ENCODE measurements at regions not wholly inside any gene's neighbourhood (a gene's known extent, or its start where the extent isn't known, plus 50 kb on each side); places are given as distances from the start of the nearest gene placed in this dataset.

DNA sequence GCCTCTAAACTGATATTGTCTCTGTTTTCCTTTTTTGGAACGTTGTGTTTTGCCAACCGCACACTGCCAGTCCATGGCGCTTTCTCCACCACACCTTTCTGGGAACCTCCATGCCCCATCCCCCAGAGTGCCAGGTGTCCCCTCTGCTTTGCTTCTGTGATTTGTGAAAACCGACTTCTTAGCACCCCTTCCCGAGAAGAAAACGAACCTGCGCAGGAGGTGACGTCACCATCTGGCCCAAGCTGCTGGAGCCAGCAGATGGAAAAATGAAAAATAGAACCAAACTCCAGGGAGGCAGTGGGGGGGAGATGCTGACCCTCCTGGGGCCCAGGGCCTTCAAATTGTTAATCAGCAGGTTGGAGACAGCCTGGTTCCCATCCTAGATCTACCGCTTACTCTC, 103.8 kb downstream of the HTR5A start:
- TF ChIP-seq, protein P1, sequence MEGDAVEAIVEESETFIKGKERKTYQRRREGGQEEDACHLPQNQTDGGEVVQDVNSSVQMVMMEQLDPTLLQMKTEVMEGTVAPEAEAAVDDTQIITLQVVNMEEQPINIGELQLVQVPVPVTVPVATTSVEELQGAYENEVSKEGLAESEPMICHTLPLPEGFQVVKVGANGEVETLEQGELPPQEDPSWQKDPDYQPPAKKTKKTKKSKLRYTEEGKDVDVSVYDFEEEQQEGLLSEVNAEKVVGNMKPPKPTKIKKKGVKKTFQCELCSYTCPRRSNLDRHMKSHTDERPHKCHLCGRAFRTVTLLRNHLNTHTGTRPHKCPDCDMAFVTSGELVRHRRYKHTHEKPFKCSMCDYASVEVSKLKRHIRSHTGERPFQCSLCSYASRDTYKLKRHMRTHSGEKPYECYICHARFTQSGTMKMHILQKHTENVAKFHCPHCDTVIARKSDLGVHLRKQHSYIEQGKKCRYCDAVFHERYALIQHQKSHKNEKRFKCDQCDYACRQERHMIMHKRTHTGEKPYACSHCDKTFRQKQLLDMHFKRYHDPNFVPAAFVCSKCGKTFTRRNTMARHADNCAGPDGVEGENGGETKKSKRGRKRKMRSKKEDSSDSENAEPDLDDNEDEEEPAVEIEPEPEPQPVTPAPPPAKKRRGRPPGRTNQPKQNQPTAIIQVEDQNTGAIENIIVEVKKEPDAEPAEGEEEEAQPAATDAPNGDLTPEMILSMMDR (IDR thresholded peaks at IDR 0.05; ENCODE audit: borderline replicate concordance, insufficient read depth, low read depth, low read length), result no peak
- H3K4me3 ChIP-seq (ENCODE audit: low read depth, low read length), result no peak overlapping the region

GRCh38 chr7:155178096-155178495, 108.0 kb downstream of the HTR5A start:
- no peak overlapping the region for H3K4me3 ChIP-seq (ENCODE audit: low read depth, low read length)
- TF ChIP-seq, protein P1 (IDR thresholded peaks at IDR 0.05; ENCODE audit: borderline replicate concordance, insufficient read depth, low read depth, low read length), result no peak

GRCh38 chr7:155181768-155182167, 111.6 kb downstream of the HTR5A start:
- TF ChIP-seq, protein P1 (IDR thresholded peaks at IDR 0.05; ENCODE audit: borderline replicate concordance, insufficient read depth, low read depth, low read length), result no peak
- no peak overlapping the region for H3K4me3 ChIP-seq (ENCODE audit: low read depth, low read length)

DNA sequence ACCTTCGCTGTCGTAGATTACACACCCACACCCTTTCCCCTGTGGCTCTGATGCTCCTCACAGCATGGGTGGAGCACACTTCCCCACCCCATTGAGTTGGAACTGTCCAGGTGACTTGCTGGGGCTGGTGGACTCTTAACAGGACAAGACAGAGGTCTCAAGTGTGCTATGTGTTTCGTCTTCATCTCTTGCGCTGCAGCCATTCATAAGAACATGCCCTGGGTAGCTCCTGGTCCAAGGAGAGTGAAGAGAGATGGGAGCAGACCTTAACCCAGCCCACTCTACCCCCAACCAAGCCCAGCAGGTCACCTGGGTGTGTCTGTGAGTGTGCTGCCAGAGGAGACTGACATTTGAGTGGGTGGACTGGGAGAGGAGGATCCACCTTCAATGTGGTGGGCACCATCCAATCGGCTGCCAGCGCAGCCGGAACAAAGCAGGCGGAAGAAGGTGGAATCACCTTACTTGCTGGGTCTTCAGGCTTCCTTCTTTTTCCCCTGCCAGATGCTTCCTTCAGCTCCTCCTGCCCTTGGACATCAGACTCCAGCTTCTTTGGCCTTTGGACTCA, 112.4 kb downstream of the HTR5A start:
- TF ChIP-seq, protein P1 (IDR thresholded peaks at IDR 0.05; ENCODE audit: borderline replicate concordance, insufficient read depth, low read depth, low read length), result no peak
- H3K4me3 ChIP-seq (ENCODE audit: low read depth, low read length), result no peak overlapping the region

DNA sequence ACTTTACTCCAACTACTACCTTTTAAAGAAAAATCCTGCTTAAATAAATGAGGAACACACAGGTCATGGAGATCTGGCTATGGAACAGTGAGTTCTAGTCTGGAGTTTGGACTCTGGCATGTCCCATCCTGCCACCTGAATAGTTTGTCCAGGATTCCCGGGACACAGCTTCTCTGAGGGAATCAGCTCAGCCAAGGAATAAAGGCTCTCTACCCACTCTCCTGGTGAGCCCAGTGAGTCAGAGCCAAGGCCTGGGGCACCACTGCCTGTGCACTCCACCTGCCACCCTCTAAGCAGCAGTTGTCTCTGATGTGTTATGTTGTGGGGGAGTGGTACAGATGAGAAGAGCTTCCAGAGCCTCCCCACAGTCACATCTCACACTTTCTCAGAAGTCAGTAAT, 113.5 kb downstream of the HTR5A start:
- H3K4me3 ChIP-seq (ENCODE audit: low read depth, low read length), result no peak overlapping the region
- TF ChIP-seq, protein P1 (IDR thresholded peaks at IDR 0.05; ENCODE audit: borderline replicate concordance, insufficient read depth, low read depth, low read length), result no peak

DNA sequence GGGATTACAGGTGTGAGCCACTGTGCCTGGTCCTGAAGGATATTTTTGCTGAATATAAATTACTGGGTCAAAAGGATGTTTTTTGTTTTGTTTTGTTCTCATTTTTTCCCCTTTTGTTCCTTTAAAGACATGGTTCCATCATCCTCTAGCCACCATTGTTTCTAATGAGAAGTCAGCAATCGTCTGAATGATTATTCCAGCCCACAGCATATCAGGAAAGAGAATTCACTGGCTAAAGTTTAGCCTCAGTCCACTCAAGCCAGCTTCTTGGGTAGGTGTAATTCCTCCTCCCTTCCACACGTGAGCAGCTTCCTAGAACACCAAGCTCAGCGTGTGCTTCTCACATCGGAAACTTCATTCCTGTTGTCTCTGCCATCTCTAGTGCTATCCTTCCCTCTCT, 112.8 kb upstream of the INSIG1 start:
- no peak overlapping the region for H3K4me3 ChIP-seq (ENCODE audit: low read depth, low read length)
- TF ChIP-seq, protein P1 (IDR thresholded peaks at IDR 0.05; ENCODE audit: borderline replicate concordance, insufficient read depth, low read depth, low read length), result no peak

- TF ChIP-seq, protein P1 (IDR thresholded peaks at IDR 0.05; ENCODE audit: borderline replicate concordance, insufficient read depth, low read depth, low read length), result no peak
These were observed 110.5 kb upstream of the INSIG1 start for GRCh38 chr7:155187061-155187785.

More at GRCh38 chr7:155187061-155187785, 110.5 kb upstream of the INSIG1 start:
- no peak overlapping the region for H3K4me3 ChIP-seq (ENCODE audit: low read depth, low read length)
